Right atrium auricular region (tissue), 2 donors: ENCODE measurements at regions not wholly inside any gene's neighbourhood (a gene's known extent, or its start where the extent isn't known, plus 50 kb on each side); places are given as distances from the start of the nearest gene placed in this dataset.

ENCODE experiments used
- DNase-seq: peaks from one replicate; pipeline ENCODE4 v3.0.0-alpha.2; 2019; ENCODE audit warnings: low spot score
- H3K27ac ChIP-seq, 2 donors: fragments of 200-600 bp; sonication (generic); 1 replicate in 1 of 2; 2 replicates in 1 of 2; pipeline ENCODE4 v1.5.1; 2016 to 2019
- H3K27me3 ChIP-seq, 2 donors: fragments of 200-600 bp; sonication (generic); one replicate each; pipeline versions ENCODE4 v1.5.1 to v1.6.0; 2017 to 2019
- H3K36me3 ChIP-seq: fragments of 200-600 bp; sonication (generic); one replicate; pipeline ENCODE4 v1.5.1; 2016
- H3K4me1 ChIP-seq, 2 donors: fragments of 200-600 bp; sonication (generic); one replicate each; pipeline versions ENCODE4 v1.5.1 to v1.6.0; 2017 to 2019
- H3K4me3 ChIP-seq, 2 donors: fragments of 200-600 bp; sonication (generic); 1 replicate in 1 of 2; 2 replicates in 1 of 2; pipeline ENCODE4 v1.5.1; 2017 to 2019; ENCODE audit warnings: mild to moderate bottlenecking in 1 of 2, moderate library complexity in 1 of 2
- H3K9me3 ChIP-seq, 2 donors: fragments of 200-600 bp; sonication (generic); one replicate each; pipeline ENCODE4 v1.5.1; 2019
- TF ChIP-seq, protein P1 (sequence below), 2 donors: fragments of 200-600 bp; sonication (generic); IDR thresholded peaks; one replicate each; pipeline ENCODE4 v1.5.1; 2019; ENCODE audit warnings: antibody characterized with exemption in 2 of 2

GRCh38 chr11:119934267-119934666 lies 203.6 kb downstream of the TRIM29 start:
- no peaks in the 10 kb centered on the region for H3K9me3 ChIP-seq
- TF ChIP-seq, protein P1, sequence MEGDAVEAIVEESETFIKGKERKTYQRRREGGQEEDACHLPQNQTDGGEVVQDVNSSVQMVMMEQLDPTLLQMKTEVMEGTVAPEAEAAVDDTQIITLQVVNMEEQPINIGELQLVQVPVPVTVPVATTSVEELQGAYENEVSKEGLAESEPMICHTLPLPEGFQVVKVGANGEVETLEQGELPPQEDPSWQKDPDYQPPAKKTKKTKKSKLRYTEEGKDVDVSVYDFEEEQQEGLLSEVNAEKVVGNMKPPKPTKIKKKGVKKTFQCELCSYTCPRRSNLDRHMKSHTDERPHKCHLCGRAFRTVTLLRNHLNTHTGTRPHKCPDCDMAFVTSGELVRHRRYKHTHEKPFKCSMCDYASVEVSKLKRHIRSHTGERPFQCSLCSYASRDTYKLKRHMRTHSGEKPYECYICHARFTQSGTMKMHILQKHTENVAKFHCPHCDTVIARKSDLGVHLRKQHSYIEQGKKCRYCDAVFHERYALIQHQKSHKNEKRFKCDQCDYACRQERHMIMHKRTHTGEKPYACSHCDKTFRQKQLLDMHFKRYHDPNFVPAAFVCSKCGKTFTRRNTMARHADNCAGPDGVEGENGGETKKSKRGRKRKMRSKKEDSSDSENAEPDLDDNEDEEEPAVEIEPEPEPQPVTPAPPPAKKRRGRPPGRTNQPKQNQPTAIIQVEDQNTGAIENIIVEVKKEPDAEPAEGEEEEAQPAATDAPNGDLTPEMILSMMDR (IDR thresholded peaks at IDR 0.05), result no peak
- DNase-seq, result no peak
- H3K4me3 ChIP-seq, result no peak overlapping the region
- no peak overlapping the region for H3K27ac ChIP-seq
- H3K36me3 ChIP-seq, result no peaks in the 10 kb centered on the region
- no peaks in the 10 kb centered on the region for H3K4me1 ChIP-seq
- no peaks in the 10 kb centered on the region for H3K27me3 ChIP-seq

GRCh38 chr11:119933584-119933983 lies 204.3 kb downstream of the TRIM29 start:
- Histone ChIP-seq H3K4me3 (no peak overlapping the region), H3K36me3 (no peaks in the 10 kb centered on the region), H3K9me3 (no peaks in the 10 kb centered on the region), H3K4me1 (no peaks in the 10 kb centered on the region), H3K27ac (no peak overlapping the region), H3K27me3 (no peaks in the 10 kb centered on the region)
- TF ChIP-seq, protein P1 (IDR thresholded peaks at IDR 0.05), result no peak
- DNase-seq, result no peak

DNA sequence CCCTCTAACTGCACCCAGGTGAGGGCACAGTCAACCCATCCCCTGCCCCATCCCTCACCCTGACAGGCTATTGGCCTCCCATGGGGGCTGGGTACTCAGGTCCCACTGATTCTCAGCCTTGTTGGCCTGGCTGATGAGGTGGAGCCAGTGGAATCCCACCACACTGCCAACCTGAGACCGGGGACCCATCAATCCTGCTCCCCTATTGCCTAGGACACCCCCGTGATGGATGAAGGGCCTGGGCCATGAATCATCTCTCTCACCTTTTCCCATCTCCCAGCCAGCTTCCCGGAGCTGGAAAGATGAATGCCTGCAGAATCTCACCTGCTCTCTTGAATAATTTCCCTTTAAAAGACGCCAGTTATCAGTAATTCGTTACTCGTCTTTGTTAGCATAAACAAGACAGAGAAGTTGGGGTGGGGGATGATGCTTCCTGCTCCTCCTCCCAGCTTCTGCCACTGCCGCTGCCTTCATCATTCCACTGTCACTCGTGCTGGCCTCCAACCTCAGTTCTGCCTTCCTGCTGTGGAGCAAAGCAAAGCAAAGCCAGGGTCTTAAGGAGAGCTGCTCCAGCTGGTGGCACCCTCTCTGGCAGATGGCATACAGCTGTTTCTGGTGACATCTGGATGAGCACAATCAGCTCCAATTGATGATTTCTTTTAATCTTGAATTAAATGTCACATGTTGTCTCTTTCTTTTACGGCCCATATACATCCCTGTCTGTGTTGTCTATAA lies 204.0 kb upstream of the NECTIN1 start:
- Histone ChIP-seq H3K4me3 (no peak overlapping the region), H3K27me3 (no peaks in the 10 kb centered on the region), H3K9me3 (no peaks in the 10 kb centered on the region), H3K27ac (no peak overlapping the region), H3K4me1 (no peaks in the 10 kb centered on the region), H3K36me3 (no peaks in the 10 kb centered on the region)
- TF ChIP-seq, protein P1 (IDR thresholded peaks at IDR 0.05), result no peak
- no peak for DNase-seq

DNA sequence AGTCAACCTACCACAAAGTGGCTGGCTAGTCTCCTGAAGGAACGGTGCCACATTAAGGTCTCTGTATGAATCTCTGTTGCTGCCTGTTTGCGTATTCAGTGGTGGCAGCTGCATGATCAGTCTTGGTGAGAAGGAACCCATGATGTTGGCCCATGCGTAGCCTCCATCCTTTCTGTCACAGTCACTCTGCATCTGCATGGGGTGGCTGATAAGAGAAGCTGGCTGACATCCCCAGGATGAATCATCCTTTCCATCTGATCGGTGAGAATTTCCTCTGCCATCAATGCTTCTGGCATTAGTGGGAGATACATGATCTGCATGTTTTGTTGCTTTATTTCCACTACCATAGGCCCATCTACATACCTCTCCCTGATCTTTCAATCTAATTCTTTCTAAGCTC lies 199.0 kb upstream of the NECTIN1 start:
- no peak for DNase-seq
- Histone ChIP-seq H3K27ac (no peak overlapping the region), H3K27me3 (no peaks in the 10 kb centered on the region), H3K4me1 (no peaks in the 10 kb centered on the region), H3K9me3 (no peaks in the 10 kb centered on the region), H3K36me3 (no peaks in the 10 kb centered on the region), H3K4me3 (no peak overlapping the region)
- TF ChIP-seq, protein P1 (IDR thresholded peaks at IDR 0.05), result no peak

GRCh38 chr11:119924017-119924416 lies 195.0 kb upstream of the NECTIN1 start:
- H3K4me3 ChIP-seq, result no peak overlapping the region
- TF ChIP-seq, protein P1 (IDR thresholded peaks at IDR 0.05), result no peak
- DNase-seq, result no peak
- H3K4me1 ChIP-seq, result no peaks in the 10 kb centered on the region
- no peaks in the 10 kb centered on the region for H3K36me3 ChIP-seq
- H3K27ac ChIP-seq, result no peak overlapping the region
- H3K9me3 ChIP-seq, result no peaks in the 10 kb centered on the region
- H3K27me3 ChIP-seq, result no peaks in the 10 kb centered on the region

GRCh38 chr11:119921571-119921970 lies 192.6 kb upstream of the NECTIN1 start:
- Histone ChIP-seq H3K9me3 (no peaks in the 10 kb centered on the region), H3K4me1 (no peaks in the 10 kb centered on the region), H3K27ac (no peak overlapping the region), H3K36me3 (no peaks in the 10 kb centered on the region), H3K27me3 (no peaks in the 10 kb centered on the region), H3K4me3 (no peak overlapping the region)
- TF ChIP-seq, protein P1 (IDR thresholded peaks at IDR 0.05), result no peak
- DNase-seq, result no peak
